SW480 (cell line): ENCODE measurements at regions not wholly inside any gene's neighbourhood (a gene's known extent, or its start where the extent isn't known, plus 50 kb on each side); places are given as distances from the start of the nearest gene placed in this dataset.

Source experiments
- DNase-seq: peaks from one replicate; pipeline ENCODE4 v3.0.0-alpha.2; 2016; ENCODE audit warnings: low spot score

GRCh38 chr3:152959307-152959706, 124.4 kb downstream of the P2RY1 start:
- DNase-seq = no peak

- DNase-seq = no peak
Measured at GRCh38 chr3:152960684-152961083, 125.8 kb downstream of the P2RY1 start.

GRCh38 chr3:152961323-152961722, 126.4 kb downstream of the P2RY1 start:
- peak; percentile 20 for DNase-seq

GRCh38 chr3:152964911-152965609, 130.1 kb downstream of the P2RY1 start:
- DNase-seq = no peak

- no peak for DNase-seq
Measured at GRCh38 chr3:152968388-152969024, 133.6 kb downstream of the P2RY1 start.

- no peak for DNase-seq
Measured at GRCh38 chr3:152969557-152970300, 134.8 kb downstream of the P2RY1 start.

GRCh38 chr3:152970851-152971250, 135.9 kb downstream of the P2RY1 start:
- DNase-seq = no peak

- no peak for DNase-seq
Measured at GRCh38 chr3:152971880-152972279, 136.9 kb downstream of the P2RY1 start.

- DNase-seq = no peak
Measured at GRCh38 chr3:152973575-152973974, 138.6 kb downstream of the P2RY1 start.

- DNase-seq = no peak
Measured at GRCh38 chr3:152976239-152976638, 141.3 kb downstream of the P2RY1 start.

- DNase-seq = no peak
Measured at GRCh38 chr3:152977366-152977765, 142.4 kb downstream of the P2RY1 start.

GRCh38 chr3:152978152-152978551, 143.2 kb downstream of the P2RY1 start:
- DNase-seq = no peak

GRCh38 chr3:152997526-152997925, 162.6 kb downstream of the P2RY1 start:
- no peak for DNase-seq

GRCh38 chr3:152998591-152998990, 163.4 kb upstream of the RAP2B start:
- DNase-seq = no peak

- DNase-seq = no peak
Measured at GRCh38 chr3:153000325-153000724, 161.7 kb upstream of the RAP2B start.

GRCh38 chr3:153001210-153002078, 160.6 kb upstream of the RAP2B start:
- DNase-seq = no peak

- DNase-seq = no peak
Measured at GRCh38 chr3:153003441-153003840, 158.6 kb upstream of the RAP2B start.

- no peak for DNase-seq
Measured at GRCh38 chr3:153003862-153004261, 158.2 kb upstream of the RAP2B start.

GRCh38 chr3:153008226-153008625, 153.8 kb upstream of the RAP2B start:
- DNase-seq = no peak

GRCh38 chr3:153023896-153024295, 138.1 kb upstream of the RAP2B start:
- DNase-seq = no peak

GRCh38 chr3:153026026-153026425, 136.0 kb upstream of the RAP2B start:
- DNase-seq = peak; percentile 54

- no peak for DNase-seq
Measured at GRCh38 chr3:153028381-153028780, 133.6 kb upstream of the RAP2B start.
